ENCODE measurements at regions not wholly inside any gene's neighbourhood (a gene's known extent, or its start where the extent isn't known, plus 50 kb on each side); places are given as distances from the start of the nearest gene placed in this dataset.

- no peaks in the 10 kb centered on the region for H3K27me3 Mint-ChIP-seq (ENCODE audit: low read depth, unreplicated experiment)
- H3K27me3 ChIP-seq (ENCODE audit: insufficient read depth, low read length) = no peaks in the 10 kb centered on the region
- H3K27ac ChIP-seq (ENCODE audit: low read depth, low read length) = no peak overlapping the region
- no peak for FAIRE-seq
- H3K36me3 ChIP-seq (ENCODE audit: insufficient read depth, low read length) = no peaks in the 10 kb centered on the region
- no peaks in the 10 kb centered on the region for H4K20me1 ChIP-seq (ENCODE audit: insufficient read depth, low read length)
- H3K4me1 ChIP-seq (ENCODE audit: insufficient read depth, low read length) = no peaks in the 10 kb centered on the region
- no peaks in the 10 kb centered on the region for H3K79me2 ChIP-seq (ENCODE audit: insufficient read depth, low read length)
- no peaks in the 10 kb centered on the region for H3K36me3 Mint-ChIP-seq (ENCODE audit: low read depth, unreplicated experiment)
- H3K4me3 ChIP-seq (ENCODE audit: insufficient read depth, low read depth, low read length) = no peak overlapping the region
- DNase-seq (ENCODE audit: low read depth) = no peak
- H3K9me3 Mint-ChIP-seq (ENCODE audit: unreplicated experiment) = peaks cover 7% of the 10 kb centered on the region
- TF ChIP-seq EZH2 (IDR thresholded peaks at IDR 0.05; ENCODE audit: insufficient read depth, low read length) (no peak), CTCF (IDR thresholded peaks at IDR 0.05; ENCODE audit: insufficient read depth, low read depth, low read length) (no peak)
- H3K4me2 ChIP-seq (ENCODE audit: low read length) = no peak overlapping the region
- H3K27ac Mint-ChIP-seq (ENCODE audit: unreplicated experiment) = no peak overlapping the region
- H3K4me1 Mint-ChIP-seq (ENCODE audit: low read depth, unreplicated experiment) = peaks cover 2% of the 10 kb centered on the region
- H3K9me3 ChIP-seq (ENCODE audit: insufficient read depth, low read depth, low read length) = peaks cover 8% of the 10 kb centered on the region
- no peak overlapping the region for H3K4me3 Mint-ChIP-seq (ENCODE audit: unreplicated experiment)
- H3K9ac ChIP-seq (ENCODE audit: low read length) = no peak overlapping the region
- no peak overlapping the region for H2AFZ ChIP-seq (ENCODE audit: low read depth, low read length)
Observed at GRCh38 chr6:140641412-140641811, 1267.0 kb upstream of the CITED2 start.

- Histone ChIP-seq H3K36me3 (ENCODE audit: insufficient read depth, low read length) (no peaks in the 10 kb centered on the region), H3K9me3 (ENCODE audit: insufficient read depth, low read depth, low read length) (no peaks in the 10 kb centered on the region), H3K4me3 (ENCODE audit: insufficient read depth, low read depth, low read length) (no peak overlapping the region), H2AFZ (ENCODE audit: low read depth, low read length) (peak overlapping the region; percentile 67), H3K4me2 (ENCODE audit: low read length) (peak overlapping the region; percentile 30), H3K27ac (ENCODE audit: low read depth, low read length) (no peak overlapping the region), H3K9ac (ENCODE audit: low read length) (no peak overlapping the region), H3K4me1 (ENCODE audit: insufficient read depth, low read length) (no peaks in the 10 kb centered on the region), H3K79me2 (ENCODE audit: insufficient read depth, low read length) (no peaks in the 10 kb centered on the region), H4K20me1 (ENCODE audit: insufficient read depth, low read length) (no peaks in the 10 kb centered on the region), H3K27me3 (ENCODE audit: insufficient read depth, low read length) (no peaks in the 10 kb centered on the region)
- DNase-seq (ENCODE audit: low read depth) = peak; percentile 26
- Mint-ChIP-seq H3K9me3 (ENCODE audit: unreplicated experiment) (no peaks in the 10 kb centered on the region), H3K27me3 (ENCODE audit: low read depth, unreplicated experiment) (no peaks in the 10 kb centered on the region), H3K27ac (ENCODE audit: unreplicated experiment) (no peak overlapping the region), H3K36me3 (ENCODE audit: low read depth, unreplicated experiment) (no peaks in the 10 kb centered on the region), H3K4me1 (ENCODE audit: low read depth, unreplicated experiment) (peaks cover 2% of the 10 kb centered on the region), H3K4me3 (ENCODE audit: unreplicated experiment) (no peak overlapping the region)
- TF ChIP-seq CTCF (IDR thresholded peaks at IDR 0.05; ENCODE audit: insufficient read depth, low read depth, low read length) = no peak
- no peak for TF ChIP-seq EZH2 (IDR thresholded peaks at IDR 0.05; ENCODE audit: insufficient read depth, low read length)
- peak; percentile 43 for FAIRE-seq
Observed at GRCh38 chr6:140636908-140637402, 1262.5 kb upstream of the CITED2 start.

GRCh38 chr6:140636271-140636907 lies 1261.9 kb upstream of the CITED2 start:
- no peaks in the 10 kb centered on the region for H3K27me3 ChIP-seq (ENCODE audit: insufficient read depth, low read length)
- no peaks in the 10 kb centered on the region for H3K36me3 ChIP-seq (ENCODE audit: insufficient read depth, low read length)
- Mint-ChIP-seq H3K4me3 (ENCODE audit: unreplicated experiment) (no peak overlapping the region), H3K27ac (ENCODE audit: unreplicated experiment) (no peak overlapping the region), H3K27me3 (ENCODE audit: low read depth, unreplicated experiment) (no peaks in the 10 kb centered on the region), H3K4me1 (ENCODE audit: low read depth, unreplicated experiment) (peaks cover 2% of the 10 kb centered on the region), H3K9me3 (ENCODE audit: unreplicated experiment) (no peaks in the 10 kb centered on the region), H3K36me3 (ENCODE audit: low read depth, unreplicated experiment) (no peaks in the 10 kb centered on the region)
- H3K4me2 ChIP-seq (ENCODE audit: low read length) = peak overlapping the region; percentile 30
- H3K4me3 ChIP-seq (ENCODE audit: insufficient read depth, low read depth, low read length) = no peak overlapping the region
- H3K27ac ChIP-seq (ENCODE audit: low read depth, low read length) = no peak overlapping the region
- no peak overlapping the region for H3K9ac ChIP-seq (ENCODE audit: low read length)
- H2AFZ ChIP-seq (ENCODE audit: low read depth, low read length) = peak overlapping the region; percentile 67
- TF ChIP-seq CTCF (IDR thresholded peaks at IDR 0.05; ENCODE audit: insufficient read depth, low read depth, low read length) = no peak
- no peak for TF ChIP-seq EZH2 (IDR thresholded peaks at IDR 0.05; ENCODE audit: insufficient read depth, low read length)
- DNase-seq (ENCODE audit: low read depth) (no peak), FAIRE-seq (no peak)
- H3K79me2 ChIP-seq (ENCODE audit: insufficient read depth, low read length) = no peaks in the 10 kb centered on the region
- no peaks in the 10 kb centered on the region for H3K9me3 ChIP-seq (ENCODE audit: insufficient read depth, low read depth, low read length)
- H4K20me1 ChIP-seq (ENCODE audit: insufficient read depth, low read length) = no peaks in the 10 kb centered on the region
- no peaks in the 10 kb centered on the region for H3K4me1 ChIP-seq (ENCODE audit: insufficient read depth, low read length)
